ENCODE measurements at regions not wholly inside any gene's neighbourhood (a gene's known extent, or its start where the extent isn't known, plus 50 kb on each side); places are given as distances from the start of the nearest gene placed in this dataset.

DNA sequence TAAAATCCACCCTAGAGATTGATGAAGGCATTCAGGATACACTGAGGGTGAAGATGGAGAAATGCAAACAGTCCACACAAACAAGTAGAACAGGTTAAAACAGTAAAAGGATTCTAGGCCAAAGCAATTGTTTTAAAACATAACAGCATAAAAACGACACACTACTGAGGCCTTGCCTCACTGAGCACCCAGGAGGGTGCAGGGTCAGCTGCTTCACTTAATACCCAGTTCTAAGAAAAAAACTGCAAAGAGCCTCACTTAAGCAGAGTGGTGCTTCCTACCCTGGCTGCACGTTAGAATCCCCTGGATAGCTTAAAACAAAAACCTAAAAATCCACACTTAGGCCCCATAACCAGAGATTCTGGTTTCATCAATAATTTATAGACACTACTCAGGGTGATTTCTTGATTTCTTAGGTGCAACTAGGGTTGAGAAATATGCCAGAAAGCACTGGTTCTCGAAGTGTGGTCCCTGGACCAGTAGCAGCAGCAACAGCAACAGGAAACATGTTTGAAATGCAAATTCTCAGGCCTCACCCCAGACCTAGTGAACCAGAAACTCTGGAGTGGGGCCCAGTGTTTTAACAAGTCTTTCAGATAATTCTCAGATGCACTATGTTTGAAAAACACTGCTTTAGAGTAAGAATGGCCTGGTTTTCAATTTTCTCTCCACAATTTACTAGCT lies 279.1 kb downstream of the ZEB2 start:
- DNase-seq, result no peak

DNA sequence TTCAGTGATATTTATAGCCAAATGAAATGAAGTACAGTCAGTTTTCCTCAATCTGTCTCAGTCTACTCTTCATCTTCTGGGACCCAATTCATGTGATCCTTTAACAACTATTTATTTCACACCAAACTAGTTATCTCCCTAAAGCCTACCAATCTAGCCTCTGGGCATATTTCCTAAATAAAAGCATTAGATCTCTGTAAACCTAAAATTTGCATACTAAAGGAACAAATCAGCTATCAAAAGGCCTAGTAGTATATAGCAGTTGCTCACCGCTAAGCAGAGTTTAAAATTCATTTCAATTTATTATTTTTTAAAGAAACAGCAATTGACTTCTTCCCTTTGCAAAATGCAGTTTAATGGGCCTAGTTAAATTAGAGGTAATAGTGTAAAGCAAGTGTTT lies 280.2 kb downstream of the ZEB2 start:
- DNase-seq, result no peak

DNA sequence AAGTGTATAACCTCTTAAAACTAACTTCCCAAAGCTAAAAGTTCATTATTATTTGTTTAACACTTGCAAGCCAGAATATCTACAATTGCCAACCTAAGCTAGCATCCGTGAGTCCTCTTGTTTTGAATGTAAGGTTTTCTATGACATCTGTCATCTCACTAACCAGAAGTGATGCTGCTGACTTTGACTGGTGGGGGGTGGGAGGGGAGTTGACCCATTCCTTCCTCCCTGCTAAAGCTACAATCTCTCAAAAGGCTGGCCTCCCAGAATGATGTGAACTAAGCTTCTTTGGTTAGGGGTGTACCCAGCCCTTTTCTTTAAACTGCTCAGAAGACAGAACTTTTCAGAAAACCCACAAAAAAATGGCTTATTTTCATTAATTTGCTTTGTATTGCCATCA lies 280.6 kb downstream of the ZEB2 start:
- DNase-seq, result no peak

DNA sequence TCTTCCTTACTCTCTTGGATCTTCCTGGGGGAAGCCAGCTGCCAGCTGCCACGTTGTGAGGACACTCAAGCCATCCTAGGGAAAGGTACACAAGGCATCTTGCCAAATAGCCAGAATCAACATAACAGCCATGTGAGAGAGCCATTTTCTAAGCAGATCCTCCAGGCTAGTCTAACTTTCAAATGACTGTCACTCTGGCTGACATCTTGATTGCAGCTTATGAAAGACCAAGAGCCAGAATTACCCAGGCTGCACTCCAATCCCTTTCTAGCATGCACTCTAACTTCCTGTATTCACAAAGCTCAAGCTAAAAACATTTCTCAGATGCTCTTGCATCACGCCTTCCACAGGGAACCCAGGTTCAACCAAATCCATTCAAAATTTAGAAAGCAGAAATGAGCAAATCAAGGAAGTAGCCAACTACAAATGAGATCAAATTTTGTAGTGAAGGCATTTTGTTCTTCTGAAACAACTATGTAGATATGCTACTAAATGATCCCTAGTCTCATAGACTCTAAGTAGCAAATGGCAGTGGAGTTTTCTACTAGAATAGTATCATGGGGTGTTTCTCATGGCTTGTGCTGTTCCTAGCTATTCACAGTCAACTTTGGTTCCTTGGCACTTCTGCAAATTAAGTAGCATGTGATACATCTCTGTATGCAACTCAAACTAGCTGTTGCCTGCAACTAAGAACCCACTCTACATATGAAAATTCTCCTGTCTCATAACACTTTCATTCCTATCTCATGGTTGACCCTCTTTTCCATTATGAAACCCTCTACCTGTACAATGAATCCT lies 281.9 kb downstream of the ZEB2 start:
- peak; percentile 81 to 87 for DNase-seq

DNA sequence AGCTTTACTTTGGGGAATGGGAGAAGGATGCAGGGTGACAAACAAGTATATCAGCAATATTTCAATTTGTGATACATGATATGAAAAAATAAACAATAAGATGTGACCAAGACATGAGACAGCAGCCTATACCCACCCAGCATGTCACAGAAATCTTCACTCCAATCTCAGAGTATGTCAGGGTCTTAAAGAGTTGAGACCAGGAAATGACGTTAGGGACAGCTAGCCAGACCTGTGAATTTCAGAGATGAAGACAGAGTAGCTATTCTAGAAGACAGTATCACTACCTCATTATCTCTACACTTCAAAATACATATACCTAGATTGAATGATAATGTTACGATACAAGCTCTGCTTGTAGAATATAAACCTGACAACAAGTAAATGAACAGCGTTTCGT lies 282.8 kb downstream of the ZEB2 start:
- no peak for DNase-seq

DNA sequence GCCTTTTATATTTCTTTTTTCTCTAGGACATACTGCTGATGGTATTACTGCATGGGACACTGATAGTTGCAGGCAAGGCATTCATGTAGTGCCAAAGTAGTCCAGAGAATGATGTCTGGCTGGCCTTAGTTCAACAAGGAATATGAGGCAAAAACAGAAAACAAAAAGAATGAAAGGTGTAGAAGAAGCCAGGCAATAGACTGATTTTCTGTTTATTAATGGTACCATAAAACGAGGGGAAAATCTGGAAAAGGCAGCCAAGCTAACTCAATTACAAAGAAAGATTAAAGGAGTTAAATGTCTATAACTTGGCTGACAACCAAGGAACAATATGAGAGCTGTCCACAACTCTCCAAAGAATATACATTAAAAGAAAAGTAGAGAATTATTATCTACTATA lies 284.9 kb downstream of the ZEB2 start:
- no peak for DNase-seq

DNA sequence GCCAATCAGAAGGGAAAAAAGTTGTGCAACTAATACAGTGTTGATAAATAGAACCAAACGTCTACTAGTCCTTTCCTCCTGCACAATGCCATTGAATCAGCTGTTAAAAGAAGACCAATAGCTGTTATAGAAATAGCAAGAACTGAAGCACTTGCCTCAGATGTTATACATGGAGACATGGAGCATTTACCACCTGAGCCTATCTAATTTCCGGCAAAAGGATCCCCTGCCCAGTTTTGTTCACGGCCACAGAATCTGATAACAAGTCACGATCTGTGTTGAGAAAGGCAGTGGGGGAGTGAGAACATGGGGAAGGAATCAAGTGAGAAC lies 285.4 kb downstream of the ZEB2 start:
- no peak for DNase-seq

DNA sequence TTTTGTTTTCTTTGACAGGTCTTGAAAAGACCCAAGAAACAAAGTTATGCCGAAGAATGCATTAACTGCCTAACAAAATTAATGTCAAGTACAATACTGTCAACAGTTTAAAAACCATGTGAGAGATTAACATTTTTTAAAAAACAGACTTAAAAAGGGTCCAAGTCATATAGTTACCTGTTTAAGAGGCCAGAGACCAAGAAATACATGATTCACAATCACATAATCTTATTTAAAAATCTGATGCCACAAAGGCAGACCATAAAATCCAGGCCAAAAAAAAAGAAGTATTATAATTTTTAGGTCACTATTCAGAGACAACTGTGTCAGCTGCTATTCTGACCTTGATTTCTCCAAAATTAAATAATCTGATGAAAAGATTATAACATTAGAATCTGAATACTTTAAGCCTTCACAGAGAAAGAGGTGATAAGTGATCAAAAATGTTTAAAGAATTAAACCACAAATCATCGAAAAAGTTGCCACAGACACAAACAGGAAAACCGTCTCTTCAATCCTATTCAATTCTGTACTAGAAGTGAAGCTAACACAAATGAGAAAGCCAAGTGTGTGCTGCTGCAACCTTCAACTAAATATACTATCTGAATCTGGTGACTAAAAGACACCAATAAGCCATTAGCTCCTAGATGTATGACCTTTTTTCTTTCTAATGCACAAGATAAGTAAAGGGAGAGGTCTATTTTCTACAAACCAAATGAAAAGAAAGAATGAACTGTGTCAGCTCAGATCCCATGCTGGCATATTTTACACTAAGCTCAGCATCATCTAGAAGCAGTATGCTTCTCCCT lies 286.0 kb downstream of the ZEB2 start:
- DNase-seq, result no peak

DNA sequence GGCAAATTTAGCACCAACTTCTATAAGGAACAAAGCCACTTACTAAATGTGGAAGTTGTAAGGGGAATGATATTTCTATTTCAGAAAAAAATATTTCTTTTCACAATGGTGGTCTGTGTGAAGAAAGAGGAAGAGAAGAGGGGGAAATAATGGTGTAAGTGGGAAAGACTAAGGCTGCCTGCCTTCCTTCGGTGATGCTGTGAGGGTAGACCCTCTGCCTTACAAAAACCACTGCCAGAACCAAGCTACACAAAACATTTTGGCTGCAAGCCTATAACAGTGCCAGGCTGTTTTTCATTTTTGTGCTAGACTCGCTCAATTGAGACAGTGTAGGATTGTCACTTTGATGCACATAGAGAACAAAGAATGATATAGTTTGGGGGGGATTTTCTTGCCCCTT lies 286.6 kb downstream of the ZEB2 start:
- DNase-seq, result peak; percentile 29 to 53

DNA sequence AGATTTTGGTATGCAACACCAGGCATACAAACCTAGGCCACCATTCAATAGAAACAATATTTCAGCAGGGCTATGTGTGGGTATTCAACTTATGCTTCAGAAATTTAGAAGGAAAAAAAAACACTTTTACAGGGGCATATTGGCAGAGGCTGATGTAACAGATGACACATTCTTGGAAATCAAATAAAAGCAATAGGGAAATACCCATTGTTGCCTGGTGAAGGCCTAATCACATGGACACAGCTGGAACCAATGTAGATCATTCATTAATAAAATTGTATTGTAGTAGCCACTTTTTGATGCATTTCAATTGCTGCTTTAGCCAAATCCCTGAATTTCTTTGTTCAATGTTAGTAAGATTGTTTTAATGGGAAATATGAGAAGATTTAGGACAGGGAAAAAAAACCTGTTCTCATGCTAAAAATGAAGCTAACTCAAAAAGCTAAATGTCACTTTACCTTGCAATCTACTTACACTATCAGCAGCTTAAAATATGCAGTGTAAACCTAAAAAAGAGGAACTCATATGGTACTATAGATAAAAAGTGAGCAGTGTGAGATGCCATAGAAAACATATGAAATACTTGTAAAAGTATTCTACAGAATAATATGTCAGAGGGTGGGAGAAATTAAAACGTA lies 289.4 kb downstream of the ZEB2 start:
- peak; percentile 64 to 71 for DNase-seq

DNA sequence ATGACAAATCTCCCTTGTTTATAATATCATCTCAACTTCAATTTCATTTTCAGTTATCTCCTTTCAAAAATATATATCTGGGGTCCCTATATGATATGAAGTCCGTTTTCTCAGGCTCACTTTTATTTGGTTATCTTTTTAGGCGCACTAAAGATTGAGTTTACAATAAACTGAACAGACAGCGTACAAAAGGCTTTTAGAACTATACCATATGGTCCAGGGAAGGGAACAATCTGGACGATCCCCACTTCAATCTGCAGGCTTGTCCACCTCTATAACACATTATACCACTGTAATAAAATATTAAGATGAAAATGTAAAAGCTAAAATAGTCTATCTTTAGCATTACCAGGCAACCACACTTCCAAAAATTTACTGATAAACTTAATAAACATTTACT lies 289.9 kb downstream of the ZEB2 start:
- DNase-seq, result no peak

DNA sequence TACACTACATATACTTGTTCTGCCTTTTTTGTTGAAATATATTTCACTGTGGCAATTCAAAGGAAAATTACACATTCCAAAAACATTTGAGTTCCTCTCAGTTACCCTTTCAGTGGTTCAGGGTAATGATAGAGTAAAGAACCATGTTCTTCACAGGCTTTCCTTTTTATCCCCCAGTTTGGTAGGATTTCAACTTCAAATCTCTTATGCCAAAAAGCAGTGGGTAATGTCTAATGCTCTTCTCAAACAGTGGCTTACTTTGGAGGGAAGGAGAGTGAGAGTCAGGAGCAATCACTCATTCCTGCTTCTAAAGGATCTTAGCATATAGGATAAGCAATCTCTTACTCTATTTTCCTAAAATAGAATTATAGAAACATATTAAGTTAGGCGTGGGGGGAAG lies 290.6 kb downstream of the ZEB2 start:
- DNase-seq, result no peak

DNA sequence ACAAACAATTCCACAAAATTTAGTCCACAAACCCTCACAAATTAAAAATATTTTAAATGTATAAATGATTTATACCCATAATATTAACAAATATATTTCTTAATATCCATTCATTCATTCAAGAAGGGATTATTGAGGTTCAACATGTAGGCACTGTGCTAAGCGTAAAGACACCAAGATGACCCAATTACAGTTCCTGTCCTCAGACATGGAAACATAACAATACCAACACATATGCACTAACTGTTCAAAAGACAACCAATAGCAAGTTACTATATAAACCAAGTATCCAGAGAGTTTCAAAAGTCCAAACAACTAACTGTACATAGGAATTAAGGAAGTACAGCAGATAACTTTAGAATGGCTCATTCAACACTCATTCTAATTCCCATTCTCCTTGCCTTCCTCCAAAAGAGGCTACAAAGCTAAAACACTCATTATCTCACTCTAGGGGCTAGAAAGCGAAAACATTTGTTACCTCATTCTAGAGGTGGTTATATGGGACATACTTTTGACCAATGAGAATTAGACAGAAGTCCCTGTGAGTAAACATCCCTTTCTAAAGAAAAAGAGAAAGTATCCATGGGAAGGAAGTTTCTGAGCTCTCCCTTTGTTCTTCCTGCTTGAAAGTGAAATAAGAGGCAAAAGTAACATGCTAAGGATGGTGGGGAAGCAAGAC lies 292.4 kb downstream of the ZEB2 start:
- DNase-seq, result peak; percentile 21 to 25

DNA sequence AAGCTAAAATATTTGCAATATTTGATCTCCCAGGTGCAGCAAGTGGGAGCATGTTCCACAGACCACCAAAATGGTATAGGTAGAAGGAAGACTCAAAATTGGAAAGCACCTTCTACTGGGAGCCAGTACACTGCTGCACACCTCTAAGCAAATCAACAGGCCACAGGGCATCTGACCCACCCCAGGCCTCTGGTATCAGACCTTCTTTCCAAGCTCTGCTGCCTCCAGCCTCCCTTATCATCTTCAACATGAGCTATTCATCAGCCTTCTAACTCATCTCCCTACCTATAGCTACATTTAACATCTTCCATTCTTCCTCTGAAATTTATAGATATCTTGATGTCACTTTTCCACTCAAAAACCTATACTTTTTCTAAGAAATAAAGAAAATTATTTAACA lies 294.8 kb downstream of the ZEB2 start:
- no peak for DNase-seq

DNA sequence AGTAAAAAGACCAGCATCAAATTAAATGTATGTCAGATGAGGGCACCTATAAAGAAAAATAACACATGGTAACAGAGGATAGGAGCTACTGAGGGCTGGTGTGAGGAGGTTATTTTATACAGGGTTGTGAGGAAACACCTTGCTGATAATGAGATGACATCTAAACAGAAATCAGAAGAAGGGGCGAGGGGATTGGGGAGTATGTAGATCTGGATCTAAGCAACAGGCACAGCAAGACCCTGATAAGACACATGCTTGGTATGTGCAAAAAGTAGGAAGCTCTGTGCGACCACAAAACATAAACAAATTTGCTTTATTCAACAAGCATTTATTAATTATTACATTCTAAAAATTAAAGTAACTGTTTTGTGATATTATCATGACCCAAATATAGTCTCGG lies 295.4 kb downstream of the ZEB2 start:
- no peak for DNase-seq

DNA sequence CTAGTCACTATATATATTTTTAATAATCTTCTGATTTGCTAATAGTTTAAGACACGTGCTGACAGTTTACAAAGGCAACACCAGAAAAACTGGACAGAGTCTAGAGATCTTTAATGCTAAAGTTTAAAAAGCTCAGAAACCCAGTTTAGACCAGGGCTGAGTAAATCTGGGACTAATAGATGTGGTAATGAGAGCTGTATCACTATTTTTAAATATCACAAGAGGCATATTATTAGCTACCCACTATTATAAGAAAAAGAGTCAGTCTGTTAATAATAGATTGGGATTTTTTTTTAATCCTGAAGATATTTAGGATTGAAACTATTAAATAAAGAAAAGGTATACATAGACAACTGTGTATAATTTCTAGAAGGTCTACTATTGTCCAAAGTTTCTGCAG lies 299.9 kb downstream of the ZEB2 start:
- no peak for DNase-seq

DNA sequence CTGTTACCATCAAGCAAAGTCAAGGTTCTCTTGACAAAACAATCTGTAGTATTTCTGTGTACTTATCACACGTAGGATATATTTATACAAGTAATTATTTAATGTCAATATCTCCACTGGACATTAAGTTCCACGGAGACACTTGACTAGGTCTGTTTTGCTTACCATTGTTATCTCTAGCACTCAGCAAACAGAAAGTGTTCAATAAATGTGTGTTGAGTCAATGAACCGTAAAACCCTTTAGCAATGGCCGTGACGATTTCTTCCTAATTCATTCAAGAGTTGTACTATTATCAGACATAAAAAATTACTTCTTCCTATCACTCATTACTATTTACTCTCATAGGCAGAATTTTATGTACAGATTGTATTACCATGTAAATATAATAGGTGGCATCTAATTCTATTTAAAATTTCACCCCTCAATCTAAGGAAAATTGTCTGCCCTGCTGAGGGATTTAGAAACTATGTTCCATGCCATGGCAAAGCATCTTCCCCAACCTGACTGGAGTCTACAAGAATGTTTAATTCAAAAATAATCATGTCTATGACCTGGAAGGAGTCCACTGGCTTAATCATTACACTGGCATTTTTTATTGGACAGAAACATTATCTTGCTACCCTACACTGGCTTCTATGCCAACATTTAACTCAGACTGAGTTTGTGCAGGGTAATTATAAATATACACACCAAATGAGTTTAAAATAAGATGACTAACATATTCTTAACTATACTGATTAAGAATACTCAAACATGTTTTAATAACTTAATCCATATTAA lies 301.9 kb downstream of the ZEB2 start:
- no peak for DNase-seq

DNA sequence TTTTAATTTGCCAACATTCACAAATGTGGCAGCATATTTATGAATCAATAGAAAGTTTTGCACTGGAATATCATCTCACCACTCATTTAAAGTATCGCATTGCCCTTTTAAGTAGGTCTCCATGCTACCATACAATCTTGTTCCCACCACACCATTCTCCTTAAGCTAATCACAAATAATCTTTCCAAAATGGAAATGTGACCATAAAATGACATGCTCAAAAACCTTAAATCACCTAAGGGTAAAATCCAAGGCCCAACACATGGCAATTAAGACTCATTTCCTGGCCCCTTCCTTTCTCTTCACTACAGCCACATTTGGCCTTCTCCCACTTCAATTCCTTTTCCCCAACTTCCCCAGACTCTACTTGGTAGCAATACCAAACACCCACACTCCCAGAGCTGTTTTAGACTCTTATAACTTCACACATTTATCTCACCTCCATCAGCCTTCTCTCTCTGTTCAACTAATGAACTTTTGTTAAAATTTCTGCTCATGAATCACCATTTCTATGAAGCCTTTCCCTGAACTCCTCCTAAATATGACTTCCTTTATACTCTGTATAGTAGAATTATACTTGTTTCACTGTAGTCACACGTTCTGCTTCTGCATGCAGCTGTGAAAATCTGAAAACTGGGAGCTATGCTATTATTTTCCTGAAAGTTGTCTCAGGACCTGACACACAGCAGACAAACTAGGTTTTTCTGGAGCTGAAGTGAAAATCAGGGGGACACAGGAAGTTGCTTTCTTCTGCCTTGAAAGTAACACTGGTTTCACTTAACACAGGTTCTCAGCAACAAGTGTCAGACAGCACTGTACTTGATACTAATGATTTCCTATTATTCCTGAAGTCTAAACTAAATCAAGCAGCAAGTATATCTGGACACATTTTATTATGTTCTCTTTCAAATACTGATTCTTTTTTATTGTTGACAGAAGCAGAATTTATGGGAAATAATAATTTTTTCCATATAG lies 303.9 kb downstream of the ZEB2 start:
- no peak for DNase-seq

DNA sequence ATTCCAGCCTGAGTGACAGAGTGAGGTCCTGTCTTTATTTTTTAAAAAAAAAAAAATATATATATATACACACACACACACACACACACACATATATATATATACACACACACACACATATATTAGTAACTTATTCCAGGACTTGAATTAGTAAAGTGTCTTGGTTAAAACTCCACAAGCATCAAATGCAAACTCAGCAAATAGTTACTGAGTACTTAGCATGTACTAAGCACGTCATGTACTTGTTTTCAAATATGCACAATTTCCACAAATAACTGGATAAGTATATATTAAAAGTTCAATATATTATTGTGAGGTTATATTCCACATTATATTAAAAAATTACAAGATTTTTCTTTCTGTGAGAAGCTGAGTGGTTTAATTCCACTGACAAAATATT lies 304.7 kb downstream of the ZEB2 start:
- DNase-seq, result no peak

DNA sequence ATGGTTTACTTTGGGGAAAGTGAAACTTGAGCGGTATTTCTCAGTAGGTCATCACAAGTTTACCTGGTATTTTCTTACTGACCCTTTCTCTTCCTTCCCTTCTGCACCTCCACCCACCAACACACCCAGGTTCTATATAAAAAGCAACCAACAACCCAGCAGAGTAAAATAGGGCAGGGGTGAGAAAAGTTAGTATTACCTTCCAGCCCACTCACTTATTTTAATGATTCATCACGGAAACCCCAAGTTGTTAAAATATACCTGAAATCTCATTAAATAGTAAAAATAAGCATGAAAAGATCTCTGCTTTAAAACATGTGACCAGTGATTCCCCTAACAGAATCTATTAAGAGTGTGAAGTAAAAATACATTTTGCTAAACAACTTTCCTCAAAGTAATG lies 306.1 kb downstream of the ZEB2 start:
- no peak for DNase-seq

DNA sequence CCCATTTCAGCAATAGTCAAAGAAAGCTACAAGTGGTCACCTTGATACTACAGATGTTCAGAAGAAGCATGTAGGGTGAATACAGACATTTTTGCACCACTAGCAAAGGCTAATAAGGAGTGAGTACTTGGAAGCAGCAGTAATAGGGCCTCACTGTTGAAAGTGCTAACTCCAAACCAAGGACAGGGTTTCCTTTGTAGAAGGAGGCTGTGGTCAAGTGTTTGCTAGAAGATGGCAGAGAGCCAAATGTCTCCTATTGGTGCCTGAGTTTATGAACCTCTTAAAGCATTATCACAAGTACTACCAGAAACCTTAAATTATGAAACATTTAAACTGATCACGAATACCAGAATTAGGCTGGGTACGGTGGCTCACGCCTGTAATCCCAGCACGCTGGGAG lies 308.1 kb downstream of the ZEB2 start:
- no peak for DNase-seq

All from inflammatory macrophage treated with lipopolysaccharide for 1 hour (primary cell).